ENCODE measurements at regions not wholly inside any gene's neighbourhood (a gene's known extent, or its start where the extent isn't known, plus 50 kb on each side); places are given as distances from the start of the nearest gene placed in this dataset.
"Not testable (repeated sequence)": the region's sequence is repeated elsewhere in the genome, so short reads cannot be mapped to it uniquely, and the experiment has no call there.

DNA sequence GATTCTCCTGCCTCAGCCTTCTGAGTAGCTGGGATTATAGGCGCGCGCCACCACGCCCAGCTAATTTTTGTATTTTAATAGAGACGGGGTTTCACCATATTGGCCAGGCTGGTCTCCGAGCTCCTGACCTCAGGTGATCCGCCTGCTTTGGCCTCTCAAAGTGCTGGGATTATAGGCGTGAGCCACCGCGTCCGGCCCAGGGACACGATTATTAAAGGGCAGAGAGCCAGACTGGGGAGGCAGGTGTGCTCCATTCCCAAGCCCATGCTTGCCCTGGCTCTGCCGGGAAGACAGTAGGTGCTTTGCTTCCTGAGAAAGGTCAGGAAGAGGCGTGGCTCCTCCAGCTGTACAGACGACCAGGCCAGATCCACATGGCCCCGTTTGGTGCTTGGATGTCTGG, 86.3 kb upstream of the SYT13 start:
- not testable (repeated sequence) for TF ChIP-seq CTCF, EP300, POLR2A (IDR thresholded peaks at IDR 0.05)

Measured in gastroesophageal sphincter (tissue), 3 donors.